Stimulated activated CD8-positive, alpha-beta memory T cell treated with anti-CD3 and anti-CD28 coated beads, Interleukin-4, amount 100 ng/mL, for 24 hours (primary cell): ENCODE measurements at regions not wholly inside any gene's neighbourhood (a gene's known extent, or its start where the extent isn't known, plus 50 kb on each side); places are given as distances from the start of the nearest gene placed in this dataset.
"Not testable (repeated sequence)": the region's sequence is repeated elsewhere in the genome, so short reads cannot be mapped to it uniquely, and the experiment has no call there.

Source experiments
- DNase-seq: peaks from one replicate; pipeline ENCODE4 v3.0.0-alpha.2; 2020; ENCODE audit warnings: low read depth

- DNase-seq, result no peak
Measured at GRCh38 chr1:143619851-143620250, 351.9 kb downstream of the FAM72C start.

GRCh38 chr1:143611159-143611558, 360.6 kb downstream of the FAM72C start:
- no peak for DNase-seq

- DNase-seq, result no peak
Measured at GRCh38 chr1:143610196-143610595, 361.6 kb downstream of the FAM72C start.

GRCh38 chr1:143604887-143605286, 366.9 kb downstream of the FAM72C start:
- DNase-seq, result no peak

- no peak for DNase-seq
Measured at GRCh38 chr1:143584508-143584907, 387.3 kb downstream of the FAM72C start.

- no peak for DNase-seq
Measured at GRCh38 chr1:143574891-143575520, 396.8 kb downstream of the FAM72C start.

GRCh38 chr1:143572661-143573060, 399.1 kb downstream of the FAM72C start:
- not testable (repeated sequence) for DNase-seq

- not testable (repeated sequence) for DNase-seq
Measured at GRCh38 chr1:143563761-143564160, 408.0 kb downstream of the FAM72C start.

- DNase-seq, result no peak
Measured at GRCh38 chr1:143553627-143554026, 418.2 kb downstream of the FAM72C start.

GRCh38 chr1:143504703-143505102, 467.1 kb downstream of the FAM72C start:
- not testable (repeated sequence) for DNase-seq

- not testable (repeated sequence) for DNase-seq
Measured at GRCh38 chr1:143504080-143504479, 467.7 kb downstream of the FAM72C start.

GRCh38 chr1:143503048-143503447, 468.7 kb downstream of the FAM72C start:
- not testable (repeated sequence) for DNase-seq

- not testable (repeated sequence) for DNase-seq
Measured at GRCh38 chr1:143502038-143502437, 469.7 kb downstream of the FAM72C start.

- not testable (repeated sequence) for DNase-seq
Measured at GRCh38 chr1:143498059-143498749, 473.6 kb downstream of the FAM72C start.

- no peak for DNase-seq
Measured at GRCh38 chr1:143497374-143497747, 474.4 kb downstream of the FAM72C start.

GRCh38 chr1:143496526-143497373, 475.0 kb downstream of the FAM72C start:
- DNase-seq, result not testable (repeated sequence)
